Bone marrow (tissue), 2 donors: ENCODE measurements at regions not wholly inside any gene's neighbourhood (a gene's known extent, or its start where the extent isn't known, plus 50 kb on each side); places are given as distances from the start of the nearest gene placed in this dataset.
"Not testable (repeated sequence)": the region's sequence is repeated elsewhere in the genome, so short reads cannot be mapped to it uniquely, and the experiment has no call there.

ENCODE experiments used
- DNase-seq, 2 donors: peaks; one replicate each; lab custom pipeline; 2025; lab: John Stamatoyannopoulos, UW

- not testable (repeated sequence) for DNase-seq
Observed at GRCh38 chr4:60487118-60487761, 712.9 kb upstream of the ADGRL3 start.

- no peak for DNase-seq
Observed at GRCh38 chr4:60500810-60501209, 699.3 kb upstream of the ADGRL3 start.

- DNase-seq, result no peak
Observed at GRCh38 chr4:60502733-60503132, 697.4 kb upstream of the ADGRL3 start.

GRCh38 chr4:60506061-60506460, 694.1 kb upstream of the ADGRL3 start:
- no peak for DNase-seq

GRCh38 chr4:60522265-60522664, 677.9 kb upstream of the ADGRL3 start:
- no peak for DNase-seq

- no peak for DNase-seq
Observed at GRCh38 chr4:60531776-60532379, 668.2 kb upstream of the ADGRL3 start.

- DNase-seq, result no peak
Observed at GRCh38 chr4:60544981-60545380, 655.1 kb upstream of the ADGRL3 start.

GRCh38 chr4:60562334-60562733, 637.8 kb upstream of the ADGRL3 start:
- no peak for DNase-seq

- DNase-seq, result no peak
Observed at GRCh38 chr4:60565558-60565957, 634.6 kb upstream of the ADGRL3 start.

GRCh38 chr4:60575336-60575735, 624.8 kb upstream of the ADGRL3 start:
- DNase-seq, result no peak

- no peak for DNase-seq
Observed at GRCh38 chr4:60579335-60579734, 620.8 kb upstream of the ADGRL3 start.

GRCh38 chr4:60581919-60582536, 618.1 kb upstream of the ADGRL3 start:
- DNase-seq, result no peak

- no peak for DNase-seq
Observed at GRCh38 chr4:60588556-60588955, 611.6 kb upstream of the ADGRL3 start.

- DNase-seq, result no peak
Observed at GRCh38 chr4:60589425-60589824, 610.7 kb upstream of the ADGRL3 start.

GRCh38 chr4:60590116-60590515, 610.0 kb upstream of the ADGRL3 start:
- DNase-seq, result no peak

GRCh38 chr4:60605646-60606354, 594.3 kb upstream of the ADGRL3 start:
- no peak for DNase-seq

- DNase-seq, result no peak
Observed at GRCh38 chr4:60611762-60612496, 588.2 kb upstream of the ADGRL3 start.

- DNase-seq, result no peak
Observed at GRCh38 chr4:60617731-60618130, 582.4 kb upstream of the ADGRL3 start.

- no peak for DNase-seq
Observed at GRCh38 chr4:60619531-60620305, 580.4 kb upstream of the ADGRL3 start.

GRCh38 chr4:60637976-60638375, 562.1 kb upstream of the ADGRL3 start:
- no peak for DNase-seq

GRCh38 chr4:60648774-60649173, 551.4 kb upstream of the ADGRL3 start:
- no peak for DNase-seq
